Nephron (organoid): ENCODE measurements at regions not wholly inside any gene's neighbourhood (a gene's known extent, or its start where the extent isn't known, plus 50 kb on each side); places are given as distances from the start of the nearest gene placed in this dataset.

Experiments
- H3K27ac Mint-ChIP-seq, 3 experiments: 2 replicates each; pipeline ENCODE4 v1.8.0; 2020; ENCODE audit warnings: mixed read lengths in 3 of 3, mild to moderate bottlenecking in 2 of 3, moderate library complexity in 1 of 3
- H3K27me3 Mint-ChIP-seq: 2 replicates; pipeline ENCODE4 v1.8.0; 2021; ENCODE audit warnings: low read depth, mild to moderate bottlenecking, moderate library complexity, mixed read lengths
- H3K36me3 Mint-ChIP-seq: 2 replicates; pipeline ENCODE4 v1.8.0; 2020; ENCODE audit warnings: low read depth, mixed read lengths
- H3K4me1 Mint-ChIP-seq: 2 replicates; pipeline ENCODE4 v1.8.0; 2020; ENCODE audit warnings: mixed read lengths
- H3K4me3 Mint-ChIP-seq, 3 experiments: 2 replicates each; pipeline ENCODE4 v1.8.0; 2020; ENCODE audit warnings: mild to moderate bottlenecking in 3 of 3, mixed read lengths in 3 of 3, moderate library complexity in 2 of 3
- H3K9me3 Mint-ChIP-seq: 2 replicates; pipeline ENCODE4 v1.8.0; 2020; ENCODE audit warnings: mixed read lengths
- TF ChIP-seq, protein P1 (sequence below), 3 experiments: fragments of 200-600 bp; sonication (generic); IDR thresholded peaks; one replicate each; pipeline ENCODE4 v1.5.0; 2021; ENCODE audit warnings: antibody characterized with exemption in 3 of 3; ENCODE audit not compliant: unreplicated experiment in 3 of 3

DNA sequence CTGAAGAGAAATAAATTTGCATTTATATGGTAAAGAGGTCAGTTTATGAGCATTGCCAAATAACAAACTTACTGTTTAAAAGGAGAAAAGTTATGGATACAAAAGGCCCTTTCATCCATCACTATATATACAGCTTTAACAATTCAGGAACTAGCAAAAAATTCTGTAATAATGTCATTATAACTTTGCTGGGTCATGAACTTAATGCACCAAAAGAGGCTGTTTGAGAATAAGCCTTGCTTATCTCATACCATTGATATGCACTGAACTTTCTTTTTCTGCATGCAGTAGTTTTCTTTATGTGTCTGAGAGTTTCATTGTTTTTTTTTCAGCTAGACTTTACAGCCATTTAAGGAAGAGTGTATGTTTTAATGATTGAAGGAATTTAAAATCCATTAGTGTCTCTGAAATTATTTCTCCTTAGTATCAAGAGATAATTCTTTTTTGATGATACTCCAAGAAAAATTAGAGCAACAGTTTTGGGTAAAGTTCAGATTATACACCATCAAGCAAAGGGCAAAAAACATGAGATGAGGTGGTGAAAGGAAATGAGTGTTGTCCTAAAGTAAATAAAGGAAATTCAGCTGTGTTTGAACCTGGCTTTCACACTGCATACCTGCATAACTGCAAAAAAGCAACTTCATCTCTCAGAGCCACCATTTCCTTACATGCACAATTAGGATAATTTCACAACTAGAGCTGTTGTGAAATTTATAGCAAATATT is 188.2 kb upstream of the ANO3 start:
- H3K36me3 Mint-ChIP-seq = no peaks in the 10 kb centered on the region
- no peaks in the 10 kb centered on the region for H3K9me3 Mint-ChIP-seq
- H3K27me3 Mint-ChIP-seq = no peaks in the 10 kb centered on the region
- H3K27ac Mint-ChIP-seq = peak overlapping the region; percentile 12 to 64 (median 61)
- peaks cover 16% of the 10 kb centered on the region for H3K4me1 Mint-ChIP-seq
- TF ChIP-seq, protein P1, sequence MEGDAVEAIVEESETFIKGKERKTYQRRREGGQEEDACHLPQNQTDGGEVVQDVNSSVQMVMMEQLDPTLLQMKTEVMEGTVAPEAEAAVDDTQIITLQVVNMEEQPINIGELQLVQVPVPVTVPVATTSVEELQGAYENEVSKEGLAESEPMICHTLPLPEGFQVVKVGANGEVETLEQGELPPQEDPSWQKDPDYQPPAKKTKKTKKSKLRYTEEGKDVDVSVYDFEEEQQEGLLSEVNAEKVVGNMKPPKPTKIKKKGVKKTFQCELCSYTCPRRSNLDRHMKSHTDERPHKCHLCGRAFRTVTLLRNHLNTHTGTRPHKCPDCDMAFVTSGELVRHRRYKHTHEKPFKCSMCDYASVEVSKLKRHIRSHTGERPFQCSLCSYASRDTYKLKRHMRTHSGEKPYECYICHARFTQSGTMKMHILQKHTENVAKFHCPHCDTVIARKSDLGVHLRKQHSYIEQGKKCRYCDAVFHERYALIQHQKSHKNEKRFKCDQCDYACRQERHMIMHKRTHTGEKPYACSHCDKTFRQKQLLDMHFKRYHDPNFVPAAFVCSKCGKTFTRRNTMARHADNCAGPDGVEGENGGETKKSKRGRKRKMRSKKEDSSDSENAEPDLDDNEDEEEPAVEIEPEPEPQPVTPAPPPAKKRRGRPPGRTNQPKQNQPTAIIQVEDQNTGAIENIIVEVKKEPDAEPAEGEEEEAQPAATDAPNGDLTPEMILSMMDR (IDR thresholded peaks at IDR 0.05; ENCODE audit: unreplicated experiment in 3 of 3) = no peak
- no peak overlapping the region for H3K4me3 Mint-ChIP-seq

DNA sequence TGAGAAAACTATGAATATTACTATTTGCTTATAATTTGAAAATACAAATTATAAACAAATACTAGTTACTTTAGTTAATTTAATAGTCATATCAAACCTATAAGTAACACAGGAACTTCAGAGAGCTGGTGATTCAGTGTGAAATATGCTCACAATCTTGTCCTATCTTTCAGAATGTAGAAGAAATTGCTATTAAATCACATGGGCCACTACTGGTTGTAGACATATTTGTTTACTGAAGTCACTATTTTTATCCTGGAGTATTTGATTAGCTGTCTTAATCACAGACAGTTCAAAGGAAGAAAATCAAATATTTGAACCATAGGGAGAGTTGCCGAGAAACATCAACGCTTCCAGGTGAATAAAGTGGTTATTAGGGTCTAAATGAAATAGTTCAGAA is 187.6 kb upstream of the ANO3 start:
- Mint-ChIP-seq H3K4me1 (peaks cover 16% of the 10 kb centered on the region), H3K27ac (no peak overlapping the region), H3K36me3 (no peaks in the 10 kb centered on the region), H3K4me3 (no peak overlapping the region), H3K27me3 (no peaks in the 10 kb centered on the region), H3K9me3 (no peaks in the 10 kb centered on the region)
- TF ChIP-seq, protein P1 (IDR thresholded peaks at IDR 0.05; ENCODE audit: unreplicated experiment in 3 of 3) = no peak

DNA sequence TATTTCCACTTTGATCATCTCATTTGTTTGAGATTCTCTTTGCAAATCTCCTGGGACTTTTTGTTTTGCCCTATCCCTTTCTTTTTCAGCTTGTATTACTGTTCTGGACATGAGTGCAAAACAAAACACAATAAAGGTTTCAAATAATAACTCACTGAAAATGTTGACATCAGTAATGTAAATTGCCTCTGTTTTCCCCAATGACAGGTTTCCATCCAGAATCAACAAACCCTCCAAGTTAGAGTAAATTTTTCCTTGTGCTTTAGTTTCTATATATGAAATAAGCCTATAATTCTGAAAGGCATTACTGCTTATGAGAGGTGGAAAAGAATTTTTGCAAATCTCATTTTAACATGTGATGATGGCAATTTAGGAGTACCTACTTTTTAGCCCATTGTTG is 187.0 kb upstream of the ANO3 start:
- Mint-ChIP-seq H3K36me3 (no peaks in the 10 kb centered on the region), H3K27ac (no peak overlapping the region), H3K9me3 (no peaks in the 10 kb centered on the region), H3K27me3 (no peaks in the 10 kb centered on the region), H3K4me3 (no peak overlapping the region), H3K4me1 (peaks cover 16% of the 10 kb centered on the region)
- TF ChIP-seq, protein P1 (IDR thresholded peaks at IDR 0.05; ENCODE audit: unreplicated experiment in 3 of 3) = no peak

DNA sequence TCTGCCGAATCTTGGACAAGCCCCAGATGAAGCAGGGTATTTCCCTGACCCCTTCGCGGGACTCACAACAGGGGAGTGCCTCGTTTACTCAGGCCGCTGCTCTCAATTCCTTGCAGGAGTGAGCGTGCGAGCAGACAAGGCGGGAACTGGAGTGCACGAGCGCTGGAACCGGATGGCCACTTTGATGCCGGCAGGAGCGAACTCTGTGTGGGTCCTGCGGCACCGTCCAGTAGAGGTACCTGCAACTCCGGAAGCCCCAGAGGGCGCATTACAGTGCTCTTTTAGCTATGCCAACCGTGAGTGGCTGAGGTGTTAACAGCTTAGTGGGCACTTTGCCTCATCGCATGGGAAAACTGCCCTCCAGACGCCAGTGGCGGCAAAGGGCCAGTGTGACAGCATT is 182.3 kb upstream of the ANO3 start:
- Mint-ChIP-seq H3K4me1 (peaks cover 7% of the 10 kb centered on the region), H3K36me3 (no peaks in the 10 kb centered on the region), H3K9me3 (no peaks in the 10 kb centered on the region), H3K27ac (no peak overlapping the region), H3K4me3 (no peak overlapping the region), H3K27me3 (no peaks in the 10 kb centered on the region)
- TF ChIP-seq, protein P1 (IDR thresholded peaks at IDR 0.05; ENCODE audit: unreplicated experiment in 3 of 3) = no peak

DNA sequence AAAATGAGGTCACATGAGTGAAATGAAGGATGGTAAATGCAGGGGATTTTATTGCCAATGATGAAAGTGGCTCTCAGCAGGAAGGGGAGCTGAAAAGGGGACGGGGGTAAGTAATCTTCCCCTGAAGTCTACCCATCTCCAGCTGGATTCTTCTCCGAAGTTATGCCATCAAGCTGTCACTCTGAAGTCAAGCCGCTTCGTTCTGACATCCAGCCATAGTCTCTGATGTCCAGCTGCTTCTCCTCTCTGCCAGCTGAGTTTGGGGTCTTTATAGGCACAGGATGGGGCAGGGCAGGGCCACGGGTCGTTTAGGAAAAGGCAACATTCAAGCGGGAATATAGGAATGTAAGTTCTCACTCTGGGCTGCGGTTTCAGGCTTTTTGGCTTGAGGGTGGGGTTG is 181.9 kb upstream of the ANO3 start:
- Mint-ChIP-seq H3K4me1 (peaks cover 2% of the 10 kb centered on the region), H3K27me3 (no peaks in the 10 kb centered on the region), H3K36me3 (no peaks in the 10 kb centered on the region), H3K4me3 (no peak overlapping the region), H3K9me3 (no peaks in the 10 kb centered on the region), H3K27ac (no peak overlapping the region)
- TF ChIP-seq, protein P1 (IDR thresholded peaks at IDR 0.05; ENCODE audit: unreplicated experiment in 3 of 3) = no peak

DNA sequence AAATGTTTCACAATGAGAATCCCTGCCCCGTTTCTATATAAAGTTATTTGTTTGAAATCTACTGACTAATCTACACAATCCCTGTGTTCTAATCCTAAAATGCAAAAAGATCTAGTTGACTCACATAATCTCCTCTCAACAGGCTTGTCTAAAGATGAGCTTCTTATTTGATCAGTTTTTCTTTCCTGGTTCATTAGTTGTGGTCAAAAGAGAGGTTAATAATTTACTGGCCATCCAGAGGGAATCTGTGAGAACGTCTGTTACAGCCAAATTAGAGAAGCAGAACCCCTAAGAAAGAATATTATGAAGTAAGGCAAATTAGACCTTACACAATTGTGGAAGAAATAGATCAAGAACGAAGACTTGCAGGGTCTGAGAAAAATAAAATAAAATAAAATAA is 173.7 kb upstream of the ANO3 start:
- Mint-ChIP-seq H3K27me3 (no peaks in the 10 kb centered on the region), H3K4me1 (peaks cover 4% of the 10 kb centered on the region), H3K4me3 (no peak overlapping the region), H3K27ac (peak overlapping the region in 1 of 3 experiments; percentile 6), H3K36me3 (no peaks in the 10 kb centered on the region), H3K9me3 (no peaks in the 10 kb centered on the region)
- TF ChIP-seq, protein P1 (IDR thresholded peaks at IDR 0.05; ENCODE audit: unreplicated experiment in 3 of 3) = no peak
